ENCODE measurements at regions not wholly inside any gene's neighbourhood (a gene's known extent, or its start where the extent isn't known, plus 50 kb on each side); places are given as distances from the start of the nearest gene placed in this dataset.

GRCh38 chr10:47114680-47115186 is 185.3 kb upstream of the GDF10 start:
- no peaks in the 10 kb centered on the region for H3K27me3 ChIP-seq (replicated peaks in 1 of 4; ENCODE audit: control extremely low read depth in 1 of 4, control insufficient read depth in 3 of 4, insufficient read depth in 4 of 4, low read length in 3 of 4)
- no peaks in the 10 kb centered on the region for H4K20me1 ChIP-seq (ENCODE audit: control insufficient read depth, insufficient read depth, low read length, poor library complexity, severe bottlenecking)
- no peak overlapping the region for H3K27ac ChIP-seq (ENCODE audit: low read length in 2 of 2)

DNA sequence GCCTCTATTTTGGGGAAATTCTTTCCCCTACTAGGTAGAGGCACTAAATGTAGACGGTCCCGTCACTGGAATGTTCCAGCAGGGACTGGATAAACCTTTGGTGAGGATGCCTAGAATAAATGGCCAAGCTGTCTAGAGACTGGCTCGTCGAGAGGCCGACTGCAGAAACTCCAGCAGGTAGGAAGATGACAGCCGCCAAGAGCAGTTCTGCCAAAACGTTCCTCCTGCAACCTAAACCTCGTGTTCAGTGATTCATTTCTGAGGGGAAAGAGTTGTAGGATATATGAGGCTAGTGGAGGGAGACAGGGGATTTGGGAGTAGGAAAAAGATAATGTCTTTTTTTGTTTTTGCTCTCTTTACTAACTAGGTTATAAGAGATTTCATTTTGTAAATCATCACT is 184.7 kb upstream of the GDF10 start:
- Histone ChIP-seq H2AFZ (ENCODE audit: insufficient read depth, low read depth, low read length, poor library complexity, severe bottlenecking) (no peak overlapping the region), H3K79me2 (ENCODE audit: control insufficient read depth, insufficient read depth, low read length) (no peaks in the 10 kb centered on the region), H3K4me3 (ENCODE audit: control extremely low read depth in 1 of 5, extremely low read depth in 1 of 5, insufficient read depth in 1 of 5, low read depth in 2 of 5, low read length in 4 of 5) (no peak overlapping the region), H3K27ac (ENCODE audit: low read length in 2 of 2) (no peak overlapping the region), H3K4me1 (ENCODE audit: control insufficient read depth in 2 of 2, insufficient read depth in 2 of 2, low read length in 2 of 2) (no peaks in the 10 kb centered on the region), H3K36me3 (replicated peaks in 1 of 2; ENCODE audit: control extremely low read depth in 1 of 2, control insufficient read depth in 1 of 2, extremely low read depth in 1 of 2, insufficient read depth in 2 of 2, low read length in 1 of 2) (no peaks in the 10 kb centered on the region), H3K9me3 (ENCODE audit: control extremely low read depth in 1 of 3, control insufficient read depth in 2 of 3, insufficient read depth in 1 of 3, low read length in 2 of 3) (no peaks in the 10 kb centered on the region), H3K4me2 (replicated peaks; ENCODE audit: low read depth, low read length, poor library complexity, severe bottlenecking) (no peak overlapping the region), H3K9ac (ENCODE audit: low read length) (no peak overlapping the region), H4K20me1 (ENCODE audit: control insufficient read depth, insufficient read depth, low read length, poor library complexity, severe bottlenecking) (no peaks in the 10 kb centered on the region), H3K27me3 (replicated peaks in 1 of 4; ENCODE audit: control extremely low read depth in 1 of 4, control insufficient read depth in 3 of 4, insufficient read depth in 4 of 4, low read length in 3 of 4) (no peaks in the 10 kb centered on the region)
- ChIA-PET POLR2A (no interaction called here), CTCF (no interaction called here)
- Mint-ChIP-seq H3K27ac (no peak overlapping the region), H3K4me1 (no peaks in the 10 kb centered on the region), H3K9me3 (ENCODE audit: insufficient read depth) (no peaks in the 10 kb centered on the region), H3K4me3 (no peak overlapping the region), H3K27me3 (peaks cover under 1% of the 10 kb centered on the region)
- no peak for ATAC-seq (ENCODE audit: low read depth)
- DNase-seq, result no peak
- TF ChIP-seq, protein P1, sequence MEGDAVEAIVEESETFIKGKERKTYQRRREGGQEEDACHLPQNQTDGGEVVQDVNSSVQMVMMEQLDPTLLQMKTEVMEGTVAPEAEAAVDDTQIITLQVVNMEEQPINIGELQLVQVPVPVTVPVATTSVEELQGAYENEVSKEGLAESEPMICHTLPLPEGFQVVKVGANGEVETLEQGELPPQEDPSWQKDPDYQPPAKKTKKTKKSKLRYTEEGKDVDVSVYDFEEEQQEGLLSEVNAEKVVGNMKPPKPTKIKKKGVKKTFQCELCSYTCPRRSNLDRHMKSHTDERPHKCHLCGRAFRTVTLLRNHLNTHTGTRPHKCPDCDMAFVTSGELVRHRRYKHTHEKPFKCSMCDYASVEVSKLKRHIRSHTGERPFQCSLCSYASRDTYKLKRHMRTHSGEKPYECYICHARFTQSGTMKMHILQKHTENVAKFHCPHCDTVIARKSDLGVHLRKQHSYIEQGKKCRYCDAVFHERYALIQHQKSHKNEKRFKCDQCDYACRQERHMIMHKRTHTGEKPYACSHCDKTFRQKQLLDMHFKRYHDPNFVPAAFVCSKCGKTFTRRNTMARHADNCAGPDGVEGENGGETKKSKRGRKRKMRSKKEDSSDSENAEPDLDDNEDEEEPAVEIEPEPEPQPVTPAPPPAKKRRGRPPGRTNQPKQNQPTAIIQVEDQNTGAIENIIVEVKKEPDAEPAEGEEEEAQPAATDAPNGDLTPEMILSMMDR (IDR thresholded peaks at IDR 0.05), result no peak
- TF ChIP-seq EZH2 (IDR thresholded peaks at IDR 0.05; ENCODE audit: borderline replicate concordance, insufficient read depth, low read depth, low read length, poor library complexity, severe bottlenecking), result no peak
- 90% methylated on average over 8 of the region's 8 CpGs for WGBS (ENCODE audit: insufficient coverage)
- intact Hi-C loops (cut with micrococcal nuclease), result no loop called here

More at GRCh38 chr10:47114680-47115186, 185.3 kb upstream of the GDF10 start:
- H3K9ac ChIP-seq (ENCODE audit: low read length), result no peak overlapping the region
- Mint-ChIP-seq H3K27me3 (no peaks in the 10 kb centered on the region), H3K27ac (no peak overlapping the region), H3K4me1 (no peaks in the 10 kb centered on the region), H3K9me3 (ENCODE audit: insufficient read depth) (no peaks in the 10 kb centered on the region), H3K4me3 (no peak overlapping the region)
- no peak for ATAC-seq (ENCODE audit: low read depth)
- CTCF ChIA-PET, result no interaction called here
- TF ChIP-seq, protein P1 (IDR thresholded peaks at IDR 0.05), result no peak
- no peak for TF ChIP-seq EZH2 (IDR thresholded peaks at IDR 0.05; ENCODE audit: borderline replicate concordance, insufficient read depth, low read depth, low read length, poor library complexity, severe bottlenecking)
- no peak overlapping the region for H3K4me3 ChIP-seq (ENCODE audit: control extremely low read depth in 1 of 5, extremely low read depth in 1 of 5, insufficient read depth in 1 of 5, low read depth in 2 of 5, low read length in 4 of 5)
- no peak overlapping the region for H2AFZ ChIP-seq (ENCODE audit: insufficient read depth, low read depth, low read length, poor library complexity, severe bottlenecking)
- intact Hi-C loops (cut with micrococcal nuclease), result no loop called here
- POLR2A ChIA-PET, result no interaction called here
- H3K9me3 ChIP-seq (ENCODE audit: control extremely low read depth in 1 of 3, control insufficient read depth in 2 of 3, insufficient read depth in 1 of 3, low read length in 2 of 3), result no peaks in the 10 kb centered on the region
- H3K4me2 ChIP-seq (replicated peaks; ENCODE audit: low read depth, low read length, poor library complexity, severe bottlenecking), result no peak overlapping the region
- no peaks in the 10 kb centered on the region for H3K36me3 ChIP-seq (replicated peaks in 1 of 2; ENCODE audit: control extremely low read depth in 1 of 2, control insufficient read depth in 1 of 2, extremely low read depth in 1 of 2, insufficient read depth in 2 of 2, low read length in 1 of 2)
- H3K79me2 ChIP-seq (ENCODE audit: control insufficient read depth, insufficient read depth, low read length), result no peaks in the 10 kb centered on the region
- DNase-seq, result no peak
- WGBS (ENCODE audit: insufficient coverage), result 93% methylated on average over 6 of the region's 6 CpGs
- H3K4me1 ChIP-seq (ENCODE audit: control insufficient read depth in 2 of 2, insufficient read depth in 2 of 2, low read length in 2 of 2), result no peaks in the 10 kb centered on the region
